COR-L47 (cell line): ENCODE measurements at regions not wholly inside any gene's neighbourhood (a gene's known extent, or its start where the extent isn't known, plus 50 kb on each side); places are given as distances from the start of the nearest gene placed in this dataset.

ENCODE experiments used
- DNase-seq: peaks from one replicate; lab custom pipeline; 2025; lab: John Stamatoyannopoulos, UW

GRCh38 chr3:59339818-59340217 lies 290.0 kb upstream of the CFAP20DC start:
- DNase-seq: no peak

- no peak for DNase-seq
These were observed 289.1 kb upstream of the CFAP20DC start for GRCh38 chr3:59338934-59339333.

- DNase-seq: no peak
These were observed 285.5 kb upstream of the CFAP20DC start for GRCh38 chr3:59335338-59335737.

- DNase-seq: no peak
These were observed 284.8 kb upstream of the CFAP20DC start for GRCh38 chr3:59334585-59334984.

GRCh38 chr3:59327376-59327808 lies 277.6 kb upstream of the CFAP20DC start:
- no peak for DNase-seq

GRCh38 chr3:59326246-59327024 lies 276.6 kb upstream of the CFAP20DC start:
- DNase-seq: no peak

- no peak for DNase-seq
These were observed 272.2 kb upstream of the CFAP20DC start for GRCh38 chr3:59321881-59322540.

GRCh38 chr3:59320080-59320479 lies 270.3 kb upstream of the CFAP20DC start:
- peak; percentile 61 for DNase-seq

GRCh38 chr3:59319442-59319841 lies 269.6 kb upstream of the CFAP20DC start:
- no peak for DNase-seq

- DNase-seq: no peak
These were observed 269.1 kb upstream of the CFAP20DC start for GRCh38 chr3:59318881-59319280.

- DNase-seq: no peak
These were observed 267.6 kb upstream of the CFAP20DC start for GRCh38 chr3:59317386-59317785.

- DNase-seq: no peak
These were observed 267.0 kb upstream of the CFAP20DC start for GRCh38 chr3:59316688-59317275.

GRCh38 chr3:59313365-59313764 lies 263.5 kb upstream of the CFAP20DC start:
- no peak for DNase-seq

- DNase-seq: no peak
These were observed 261.4 kb upstream of the CFAP20DC start for GRCh38 chr3:59311231-59311630.

GRCh38 chr3:59310736-59311135 lies 260.9 kb upstream of the CFAP20DC start:
- DNase-seq: no peak

GRCh38 chr3:59308684-59309083 lies 258.9 kb upstream of the CFAP20DC start:
- DNase-seq: no peak

GRCh38 chr3:59308001-59308400 lies 258.2 kb upstream of the CFAP20DC start:
- no peak for DNase-seq

GRCh38 chr3:59306436-59306835 lies 256.6 kb upstream of the CFAP20DC start:
- DNase-seq: no peak

- DNase-seq: no peak
These were observed 254.5 kb upstream of the CFAP20DC start for GRCh38 chr3:59304296-59304695.

- no peak for DNase-seq
These were observed 253.6 kb upstream of the CFAP20DC start for GRCh38 chr3:59303452-59303851.

- DNase-seq: no peak
These were observed 252.6 kb upstream of the CFAP20DC start for GRCh38 chr3:59302442-59302841.

GRCh38 chr3:59300733-59301132 lies 250.9 kb upstream of the CFAP20DC start:
- DNase-seq: no peak

GRCh38 chr3:59299561-59299960 lies 249.7 kb upstream of the CFAP20DC start:
- no peak for DNase-seq
